ENCODE measurements at regions not wholly inside any gene's neighbourhood (a gene's known extent, or its start where the extent isn't known, plus 50 kb on each side); places are given as distances from the start of the nearest gene placed in this dataset.

GRCh38 chr3:78285032-78285728 lies 1245.3 kb downstream of the ROBO2 start:
- no peak for TF ChIP-seq CTCF (conservative IDR thresholded peaks at IDR 0.05; ENCODE audit: low read length)
- TF ChIP-seq EZH2phosphoT487 (IDR thresholded peaks at IDR 0.05; ENCODE audit: borderline replicate concordance, low read depth, low read length) = no peak
